Neutrophil (primary cell): ENCODE measurements at regions not wholly inside any gene's neighbourhood (a gene's known extent, or its start where the extent isn't known, plus 50 kb on each side); places are given as distances from the start of the nearest gene placed in this dataset.
"Not testable (repeated sequence)": the region's sequence is repeated elsewhere in the genome, so short reads cannot be mapped to it uniquely, and the experiment has no call there.

ENCODE experiments used
- H3K27ac ChIP-seq: fragments of 200-600 bp; sonication (generic); 2 replicates; pipeline ENCODE4 v1.5.1; 2016; ENCODE audit warnings: mild to moderate bottlenecking, moderate library complexity
- H3K27me3 ChIP-seq: fragments of 200-600 bp; sonication (generic); 2 replicates; pipeline ENCODE4 v1.6.0; 2016; ENCODE audit warnings: mild to moderate bottlenecking
- H3K36me3 ChIP-seq: fragments of 200-600 bp; sonication (generic); 2 replicates; pipeline ENCODE4 v1.5.1; 2017
- H3K4me1 ChIP-seq, 2 experiments: fragments of 200-600 bp in 1 of 2; sonication (generic) in 1 of 2; 1 replicate in 1 of 2; 2 replicates in 1 of 2; pipeline versions ENCODE4 v1.5.1 to v1.6.1; 2013 to 2016; ENCODE audit warnings: low read depth in 1 of 2, low read length in 1 of 2, mild to moderate bottlenecking in 1 of 2, moderate library complexity in 1 of 2; ENCODE audit not compliant: control insufficient read depth in 1 of 2, insufficient read depth in 1 of 2
- H3K4me3 ChIP-seq, 2 experiments: fragments of 200-600 bp in 1 of 2; sonication (generic) in 1 of 2; 1 replicate in 1 of 2; 2 replicates in 1 of 2; pipeline ENCODE4 v1.5.1; 2013 to 2016; ENCODE audit warnings: low read depth in 1 of 2, low read length in 1 of 2, mild to moderate bottlenecking in 1 of 2, moderate library complexity in 1 of 2
- H3K9me3 ChIP-seq: fragments of 200-600 bp; sonication (generic); 2 replicates; pipeline ENCODE4 v1.5.1; 2016
- TF ChIP-seq, protein P1 (sequence below): fragments of 200-600 bp; sonication (generic); IDR thresholded peaks from 2 replicates; pipeline ENCODE4 v1.5.1; 2016; ENCODE audit warnings: antibody characterized with exemption

DNA sequence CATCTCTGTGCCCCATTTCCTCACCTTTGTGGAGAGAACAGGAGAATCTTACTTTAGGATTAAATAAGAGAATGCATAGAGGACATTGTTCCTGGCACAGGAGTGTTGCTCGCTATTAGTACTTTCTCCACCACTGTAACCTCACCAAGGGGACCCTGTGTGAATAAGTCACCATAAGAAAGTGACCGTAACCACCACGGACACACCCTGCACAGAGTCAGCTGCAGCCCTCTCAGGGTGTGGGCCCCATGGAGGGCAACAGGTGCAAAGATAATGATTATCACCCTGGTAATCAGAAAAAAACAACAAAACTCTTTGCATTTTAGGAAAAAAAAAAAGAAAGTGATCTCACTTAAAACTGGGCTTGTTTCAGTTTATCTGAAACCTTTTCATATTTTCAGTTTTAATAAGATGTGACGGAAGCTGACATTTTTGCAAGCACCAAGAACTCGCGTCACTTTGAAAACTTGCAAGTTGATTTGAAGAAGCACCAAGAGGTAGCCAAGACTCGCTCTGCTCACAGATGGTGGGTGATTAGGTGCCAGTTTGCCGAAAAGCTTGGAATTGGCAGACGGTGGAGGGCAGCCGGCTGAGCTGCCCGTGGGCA is 87.0 kb upstream of the VRK1 start:
- H3K27ac ChIP-seq: no peak overlapping the region
- no peaks in the 10 kb centered on the region for H3K9me3 ChIP-seq
- H3K36me3 ChIP-seq: no peaks in the 10 kb centered on the region
- no peak overlapping the region for H3K4me3 ChIP-seq
- H3K4me1 ChIP-seq: peaks cover 0 to 4% of the 10 kb centered on the region in 2 experiments
- peaks cover 44% of the 10 kb centered on the region for H3K27me3 ChIP-seq
- TF ChIP-seq, protein P1, sequence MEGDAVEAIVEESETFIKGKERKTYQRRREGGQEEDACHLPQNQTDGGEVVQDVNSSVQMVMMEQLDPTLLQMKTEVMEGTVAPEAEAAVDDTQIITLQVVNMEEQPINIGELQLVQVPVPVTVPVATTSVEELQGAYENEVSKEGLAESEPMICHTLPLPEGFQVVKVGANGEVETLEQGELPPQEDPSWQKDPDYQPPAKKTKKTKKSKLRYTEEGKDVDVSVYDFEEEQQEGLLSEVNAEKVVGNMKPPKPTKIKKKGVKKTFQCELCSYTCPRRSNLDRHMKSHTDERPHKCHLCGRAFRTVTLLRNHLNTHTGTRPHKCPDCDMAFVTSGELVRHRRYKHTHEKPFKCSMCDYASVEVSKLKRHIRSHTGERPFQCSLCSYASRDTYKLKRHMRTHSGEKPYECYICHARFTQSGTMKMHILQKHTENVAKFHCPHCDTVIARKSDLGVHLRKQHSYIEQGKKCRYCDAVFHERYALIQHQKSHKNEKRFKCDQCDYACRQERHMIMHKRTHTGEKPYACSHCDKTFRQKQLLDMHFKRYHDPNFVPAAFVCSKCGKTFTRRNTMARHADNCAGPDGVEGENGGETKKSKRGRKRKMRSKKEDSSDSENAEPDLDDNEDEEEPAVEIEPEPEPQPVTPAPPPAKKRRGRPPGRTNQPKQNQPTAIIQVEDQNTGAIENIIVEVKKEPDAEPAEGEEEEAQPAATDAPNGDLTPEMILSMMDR: no peak

DNA sequence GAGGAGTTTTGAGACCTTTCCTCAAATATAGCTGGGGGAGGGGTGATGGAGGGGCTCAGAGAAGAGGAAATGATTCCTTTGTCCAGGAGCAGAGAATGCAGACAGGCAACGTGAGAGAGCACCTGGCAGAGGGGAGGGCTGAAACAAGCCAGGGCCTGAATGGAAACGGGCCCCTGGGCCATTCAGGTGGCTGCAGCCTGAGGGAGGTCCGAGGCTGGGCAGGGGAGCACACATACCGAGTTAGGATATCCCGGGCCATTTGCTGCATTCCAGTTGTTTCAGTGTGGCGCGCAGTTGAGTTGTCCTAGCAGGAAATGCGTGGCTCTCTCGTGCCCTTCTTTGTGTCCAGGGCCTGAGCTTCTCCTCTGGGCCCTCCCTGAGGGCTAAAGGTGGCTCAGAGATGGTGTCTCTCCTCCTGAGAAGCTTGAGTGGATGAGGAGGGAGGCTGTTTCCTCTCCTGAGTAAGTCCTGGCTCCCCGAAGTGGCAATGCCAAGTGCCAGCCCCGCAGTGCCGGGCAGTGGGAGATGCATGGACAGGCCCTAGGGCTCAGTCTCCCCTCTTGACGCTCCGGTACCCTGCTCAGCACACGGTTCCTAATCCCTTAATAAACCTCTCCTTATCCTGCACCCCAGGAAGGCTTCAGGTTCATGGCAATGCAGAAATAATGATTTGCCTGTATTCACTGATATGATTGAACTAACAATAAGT is 85.5 kb upstream of the VRK1 start:
- H3K27ac ChIP-seq: no peak overlapping the region
- peaks cover 49% of the 10 kb centered on the region for H3K27me3 ChIP-seq
- no peaks in the 10 kb centered on the region for H3K9me3 ChIP-seq
- H3K4me3 ChIP-seq: no peak overlapping the region
- H3K4me1 ChIP-seq: no peaks in the 10 kb centered on the region
- H3K36me3 ChIP-seq: no peaks in the 10 kb centered on the region
- TF ChIP-seq, protein P1: no peak

DNA sequence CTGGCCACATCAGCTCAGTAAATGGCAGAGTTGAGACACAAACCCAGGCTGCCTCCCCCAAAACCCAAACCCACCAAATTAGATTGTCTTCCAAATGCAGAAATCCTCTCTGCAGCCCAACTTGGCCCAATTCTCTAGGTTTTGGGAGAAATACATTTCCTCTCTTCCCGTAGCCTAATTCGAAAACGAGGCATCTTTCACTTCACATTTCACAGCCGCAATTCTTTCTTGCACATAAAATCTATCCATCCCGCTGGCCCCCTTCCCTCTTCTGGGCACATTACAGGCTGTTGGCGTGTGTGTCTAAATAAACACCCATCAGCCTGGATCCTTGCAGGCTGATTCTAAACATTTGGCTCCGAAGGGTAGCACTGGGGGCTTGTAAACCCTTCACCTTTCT is 83.8 kb upstream of the VRK1 start:
- peaks cover 39% of the 10 kb centered on the region for H3K27me3 ChIP-seq
- H3K36me3 ChIP-seq: no peaks in the 10 kb centered on the region
- H3K4me3 ChIP-seq: no peak overlapping the region
- no peaks in the 10 kb centered on the region for H3K9me3 ChIP-seq
- H3K27ac ChIP-seq: no peak overlapping the region
- H3K4me1 ChIP-seq: no peaks in the 10 kb centered on the region
- TF ChIP-seq, protein P1: no peak

DNA sequence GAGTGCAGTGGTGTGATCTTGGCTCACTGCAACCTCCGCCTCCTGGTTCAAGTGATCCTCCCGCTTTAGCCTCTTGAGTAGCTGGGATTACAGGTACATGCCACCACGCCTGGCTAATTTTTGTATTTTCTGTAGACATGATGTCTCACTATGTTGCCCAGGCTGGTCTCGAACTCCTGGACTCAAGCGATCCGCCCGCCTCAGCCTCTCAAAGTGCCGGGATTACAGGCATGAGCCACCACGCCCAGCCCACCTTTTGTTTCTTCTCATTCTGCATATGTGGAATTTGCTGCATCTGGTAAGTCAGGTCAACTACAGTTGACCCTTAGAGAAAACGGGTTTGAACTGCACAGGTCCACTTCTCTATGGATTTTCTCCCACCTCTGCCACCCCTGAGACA is 82.6 kb upstream of the VRK1 start:
- not testable (repeated sequence) for H3K4me3 ChIP-seq, H3K4me1 ChIP-seq, H3K27ac ChIP-seq, H3K36me3 ChIP-seq, H3K9me3 ChIP-seq
- H3K27me3 ChIP-seq: peaks cover 37% of the 10 kb centered on the region

DNA sequence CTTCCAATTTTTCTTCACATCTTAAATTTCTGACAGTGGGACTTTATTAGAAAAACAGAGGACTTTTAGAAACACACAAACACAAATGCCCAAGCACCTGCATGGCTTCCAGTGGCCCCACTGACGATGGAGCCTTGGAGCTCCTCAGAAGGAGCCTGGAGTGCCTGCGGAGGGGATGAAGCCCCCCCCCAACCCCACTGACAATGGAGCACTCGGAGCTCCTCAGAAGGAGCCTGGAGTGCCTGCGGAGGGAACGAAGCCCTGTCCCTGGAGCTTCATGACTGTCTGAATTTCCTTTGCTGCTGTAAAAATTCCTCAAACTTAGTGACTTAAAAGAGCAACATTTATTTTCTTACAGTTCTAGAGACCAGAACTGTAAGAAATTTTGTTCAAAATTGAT is 80.1 kb upstream of the VRK1 start:
- Histone ChIP-seq H3K4me3 (no peak overlapping the region), H3K27me3 (peaks cover 29% of the 10 kb centered on the region), H3K4me1 (no peaks in the 10 kb centered on the region), H3K27ac (no peak overlapping the region), H3K9me3 (no peaks in the 10 kb centered on the region), H3K36me3 (no peaks in the 10 kb centered on the region)
- TF ChIP-seq, protein P1: no peak

DNA sequence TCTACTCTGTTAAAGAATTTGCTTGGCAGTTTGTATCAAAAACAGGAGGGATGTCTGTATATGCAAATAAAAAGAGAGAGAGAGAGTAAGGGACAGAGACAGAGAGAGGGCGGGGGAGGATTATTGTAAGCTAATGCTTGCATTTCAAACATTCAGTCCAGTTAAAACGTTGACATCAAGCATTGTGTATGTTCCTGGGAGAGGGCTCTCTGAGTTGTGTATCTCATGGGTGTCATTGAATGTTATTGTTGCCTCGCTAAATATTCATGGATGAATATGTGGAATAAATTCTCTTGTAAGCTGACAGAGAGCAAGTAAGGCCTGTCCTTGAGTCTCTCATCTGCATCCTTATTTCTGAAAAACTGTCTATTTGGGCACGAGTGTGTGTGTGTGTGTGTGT is 78.8 kb upstream of the VRK1 start:
- Histone ChIP-seq H3K9me3 (no peaks in the 10 kb centered on the region), H3K36me3 (no peaks in the 10 kb centered on the region), H3K4me3 (no peak overlapping the region), H3K4me1 (no peaks in the 10 kb centered on the region), H3K27me3 (peaks cover 24% of the 10 kb centered on the region), H3K27ac (no peak overlapping the region)
- TF ChIP-seq, protein P1: no peak

DNA sequence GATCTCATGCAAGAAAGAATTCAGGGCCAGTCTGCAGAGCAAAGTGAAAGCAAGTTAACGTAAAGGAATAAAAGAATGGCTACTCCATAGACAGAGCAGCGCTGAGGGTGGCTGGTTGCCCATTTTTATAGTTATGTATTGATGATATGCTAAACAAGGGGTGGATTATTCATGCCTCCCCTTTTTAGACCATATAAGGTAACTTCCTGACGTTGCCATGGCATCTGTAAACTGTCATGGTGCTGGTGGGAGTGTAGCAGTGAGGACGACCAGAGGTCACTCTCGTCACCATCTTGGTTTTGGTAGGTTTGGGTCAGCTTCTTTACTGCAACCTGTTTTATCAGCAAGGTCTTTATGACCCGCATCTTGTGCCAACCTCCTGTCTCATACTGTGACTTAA is 76.5 kb upstream of the VRK1 start:
- not testable (repeated sequence) for H3K4me1 ChIP-seq, H3K36me3 ChIP-seq, H3K4me3 ChIP-seq, H3K27ac ChIP-seq, H3K9me3 ChIP-seq
- H3K27me3 ChIP-seq: peaks cover 16% of the 10 kb centered on the region
